A549 (cell line): ENCODE measurements at regions not wholly inside any gene's neighbourhood (a gene's known extent, or its start where the extent isn't known, plus 50 kb on each side); places are given as distances from the start of the nearest gene placed in this dataset.

Experiments used
- ATAC-seq, 2 experiments: fragments of 200-7000 bp in 1 of 2; fragments of >200 bp in 1 of 2; cut with Nextera tagmentation in 1 of 2; cut with Tn5 transposase in 1 of 2; 3 replicates each; pipeline versions ENCODE4 v1.8.0 to v1.9.1; 2018 to 2020; ENCODE audit warnings: mild to moderate bottlenecking in 1 of 2, moderate library complexity in 1 of 2
- CTCF ChIA-PET: fragments of 300-600 bp; sonication (Branson Sonifier 250); formaldehyde crosslinking; extraction: SDS; loops from one replicate; lab custom pipeline; 2021; ENCODE audit warnings: antibody characterized with exemption, inconsistent platforms; lab: Yijun Ruan, JAX
- POLR2A ChIA-PET: fragments of 350-600 bp; formaldehyde crosslinking; extraction: SDS; loops from one replicate; lab custom pipeline; 2021; ENCODE audit warnings: antibody characterized with exemption, inconsistent platforms; lab: Yijun Ruan, JAX
- DNase-seq, 2 experiments: peaks; one replicate each; pipeline versions ENCODE4 v3.0.0 to v3.0.0-alpha.2; 2011 to 2016; ENCODE audit warnings: low read depth in 1 of 2, low spot score in 1 of 2
- FAIRE-seq: peaks from 2 replicates; lab custom pipeline; 2011; peaks lifted over from hg19 to GRCh38; lab: Jason Lieb, UNC
- H3K27ac ChIP-seq, 2 experiments: fragments of >200 bp; sonication (Bioruptor Twin); formaldehyde crosslinking; 3 replicates each; pipeline ENCODE4 v1.5.1; 2016 to 2017
- H3K4me1 ChIP-seq: fragments of >200 bp; sonication (Bioruptor Twin); formaldehyde crosslinking; 3 replicates; pipeline ENCODE4 v1.6.1; 2016
- H3K4me2 ChIP-seq: fragments of >200 bp; sonication (Bioruptor Twin); formaldehyde crosslinking; 3 replicates; pipeline ENCODE4 v1.6.1; 2016
- H3K4me3 ChIP-seq: fragments of >200 bp; sonication (Bioruptor Twin); formaldehyde crosslinking; 3 replicates; pipeline ENCODE4 v1.5.1; 2016
- H3K9me3 ChIP-seq: fragments of >200 bp; sonication (Bioruptor Twin); formaldehyde crosslinking; 3 replicates; pipeline ENCODE4 v1.6.1; 2016
- CBX8 ChIP-seq: fragments of 200-600 bp; sonication (generic); IDR thresholded peaks from 2 replicates; pipeline ENCODE4 v1.6.1; 2016
- CHD2 ChIP-seq: fragments of 150-350 bp; IDR thresholded peaks from 2 replicates; pipeline ENCODE4 v1.6.1; 2014; ENCODE audit warnings: low read length; ENCODE audit not compliant: partially characterized antibody
- EHMT2 ChIP-seq: fragments of 200-600 bp; sonication (generic); IDR thresholded peaks from 2 replicates; pipeline ENCODE4 v1.6.1; 2016; ENCODE audit warnings: antibody characterized with exemption, low read depth, mild to moderate bottlenecking, moderate library complexity
- ESRRA ChIP-seq: fragments of 150-350 bp; IDR thresholded peaks from 2 replicates; pipeline ENCODE4 v1.6.1; 2014; ENCODE audit warnings: mild to moderate bottlenecking, low read length, borderline replicate concordance
- FOSB ChIP-seq: fragments of 250-450 bp; sonication (Bioruptor Pico); IDR thresholded peaks from 2 replicates; pipeline ENCODE4 v1.5.0; 2020; ENCODE audit warnings: mild to moderate bottlenecking, moderate library complexity
- HOXA7 ChIP-seq: fragments of 250-450 bp; sonication (Bioruptor Pico); IDR thresholded peaks from 2 replicates; pipeline ENCODE4 v1.5.0; 2020; ENCODE audit warnings: mild to moderate bottlenecking, moderate library complexity
- JUN ChIP-seq, 2 experiments: fragments of >200 bp; sonication (Bioruptor Twin); formaldehyde crosslinking; IDR thresholded peaks; 2 replicates in 1 of 2; 3 replicates in 1 of 2; pipeline ENCODE4 v1.6.1; 2016 to 2017
- NFE2L2 ChIP-seq: fragments of 150-350 bp; conservative IDR thresholded peaks from 2 replicates; pipeline ENCODE4 v1.6.1; 2014; ENCODE audit warnings: low read length
- NPAS2 ChIP-seq: fragments of 250-450 bp; sonication (Bioruptor Pico); IDR thresholded peaks from 2 replicates; pipeline ENCODE4 v1.8.0; 2022; ENCODE audit warnings: mild to moderate bottlenecking, moderate library complexity, borderline replicate concordance
- RAD21 ChIP-seq, 2 experiments: fragments of >200 bp in 1 of 2; sonication (Bioruptor Twin) in 1 of 2; formaldehyde crosslinking in 1 of 2; IDR thresholded peaks in 1 of 2; conservative IDR thresholded peaks in 1 of 2; 2 replicates in 1 of 2; 3 replicates in 1 of 2; pipeline ENCODE4 v1.6.1; 2012 to 2018; ENCODE audit warnings: inconsistent platforms in 1 of 2
- RARB ChIP-seq: fragments of 250-450 bp; sonication (Bioruptor Pico); IDR thresholded peaks from 2 replicates; pipeline ENCODE4 v1.8.0; 2021; ENCODE audit warnings: mild to moderate bottlenecking, moderate library complexity
- TFCP2L1 ChIP-seq: fragments of 250-450 bp; sonication (Bioruptor Pico); IDR thresholded peaks from 2 replicates; pipeline ENCODE4 v1.5.0; 2021; ENCODE audit warnings: mild to moderate bottlenecking
- WGBS: methylation state at CpG from one replicate; pipeline ENCODE4 v1.1.6; 2017; ENCODE audit errors: missing lambda C conversion rate; 5-methylcytosine and 5-hydroxymethylcytosine counted together
- TF ChIP-seq, protein P1 (sequence below): IDR thresholded peaks from 2 replicates; pipeline ENCODE4 v1.6.1; 2012; ENCODE audit warnings: low read depth, borderline replicate concordance
- TF ChIP-seq, protein P2 (sequence below): fragments of >200 bp; sonication (Bioruptor Twin); formaldehyde crosslinking; IDR thresholded peaks from 3 replicates; pipeline ENCODE4 v1.6.1; 2016
- TF ChIP-seq, protein P3 (sequence below): fragments of 250-450 bp; sonication (Bioruptor Pico); IDR thresholded peaks from 2 replicates; pipeline ENCODE4 v1.5.0; 2021; ENCODE audit warnings: mild to moderate bottlenecking, moderate library complexity, borderline replicate concordance
- TF ChIP-seq, protein P4 (sequence below): fragments of >200 bp; sonication (Bioruptor Twin); formaldehyde crosslinking; IDR thresholded peaks from 2 replicates; pipeline ENCODE4 v1.6.1; 2016
- TF ChIP-seq, protein P5 (sequence below): fragments of >200 bp; sonication (Bioruptor Twin); formaldehyde crosslinking; IDR thresholded peaks from 3 replicates; pipeline ENCODE4 v1.5.1; 2016

DNA sequence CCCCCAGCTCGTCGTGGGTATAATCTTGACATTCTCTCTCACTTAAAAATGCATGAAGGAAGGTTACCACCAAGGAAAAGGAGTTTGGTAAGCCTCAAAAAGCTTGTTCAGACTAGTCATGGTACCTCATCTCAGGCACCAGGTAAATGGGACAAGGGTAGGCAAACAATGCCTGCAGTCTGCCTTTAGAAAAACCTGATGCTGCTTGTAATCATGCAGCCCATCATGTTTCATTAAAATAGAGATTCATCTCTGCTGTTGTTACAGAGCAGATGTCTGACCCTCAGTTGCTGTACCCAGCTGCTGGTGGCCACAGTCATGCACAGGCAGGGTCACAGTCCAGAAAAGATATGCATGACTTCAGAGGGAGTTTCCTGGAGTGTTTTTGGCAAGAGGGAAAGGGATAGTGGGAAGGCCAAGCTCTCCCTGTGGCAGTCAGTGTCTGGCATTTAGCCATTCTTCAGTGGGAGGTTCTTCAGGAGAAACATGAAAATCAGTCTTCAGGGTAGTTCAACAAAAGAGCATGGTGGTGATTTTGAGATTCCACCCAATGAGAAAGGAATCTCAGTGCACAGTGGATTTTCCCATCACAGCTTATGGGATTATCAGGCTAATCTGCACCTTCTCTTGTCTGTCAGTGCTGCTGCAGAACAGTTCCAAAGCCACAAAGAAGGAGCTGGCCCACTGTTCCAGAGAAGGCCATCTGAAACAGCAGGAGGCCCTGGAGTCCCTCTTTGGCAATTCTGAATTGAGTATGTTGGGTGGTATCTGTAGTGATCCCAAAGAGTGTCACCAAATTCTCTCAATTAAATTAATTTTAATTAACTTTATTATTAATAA is 202.7 kb upstream of the FRMD6 start:
- 70% methylated on average over 2 of the region's 2 CpGs for WGBS
- Histone ChIP-seq H3K4me1 (0 out of 3 replicates have a peak, but pooled peaks cover 2% of the 10 kb centered on the region), H3K27ac (no peak overlapping the region), H3K4me3 (no peak overlapping the region), H3K9me3 (no peaks in the 10 kb centered on the region), H3K4me2 (no peak overlapping the region; the same call in 2 of the 3 replicates)
- DNase-seq (no peak), FAIRE-seq (no peak), ATAC-seq (no peak)
- TF ChIP-seq JUN (IDR thresholded peaks at IDR 0.05) (no peak), CBX8 (no peak)
- ChIA-PET CTCF (interaction anchor here (1.3 to 2.2 kb wide), 4 partner anchors 13 to 165 kb away, joined by 3 to 6 read pairs (median 3); no protein-coding TSS in a partner anchor), POLR2A (no interaction called here)

DNA sequence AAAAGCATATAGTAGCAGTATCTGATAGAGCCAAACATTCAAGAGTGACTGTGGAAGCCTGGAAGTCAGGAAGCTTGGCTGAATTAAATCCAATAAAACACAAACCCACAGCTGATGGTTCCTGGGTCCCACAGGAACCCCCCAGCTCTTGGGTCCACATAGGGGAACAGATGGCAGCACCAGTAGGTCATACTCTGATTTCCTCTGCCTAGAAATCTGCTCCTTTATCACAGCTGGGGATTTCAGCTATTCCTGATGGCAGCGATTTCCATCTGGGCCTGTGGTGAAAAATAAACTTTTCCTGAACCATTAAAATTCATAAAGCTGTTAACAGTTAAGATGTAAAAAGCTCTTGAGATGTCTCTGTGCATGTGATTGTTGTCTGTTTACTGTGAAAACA is 202.0 kb upstream of the FRMD6 start:
- whole genome bisulfite sequencing: 85% methylated on average over 1 of the region's 1 CpG
- DNase-seq (no peak), FAIRE-seq (no peak), ATAC-seq (no peak)
- POLR2A ChIA-PET: no interaction called here
- H3K4me1 ChIP-seq: 0 out of 3 replicates have a peak, but pooled peaks cover 4% of the 10 kb centered on the region
- no peak overlapping the region for H3K4me2 ChIP-seq
- CTCF ChIA-PET: interaction anchor here (0.7 to 1.8 kb wide), 6 partner anchors 9 to 51 kb away, joined by 3 to 4 read pairs (median 4); no protein-coding TSS in a partner anchor
- no peak overlapping the region for H3K27ac ChIP-seq
- no peak for TF ChIP-seq RAD21 (conservative IDR thresholded peaks at IDR 0.05 in 1 of 2, IDR thresholded peaks at IDR 0.05 in 1 of 2)
- no peak for TF ChIP-seq EHMT2
- TF ChIP-seq, protein P1, sequence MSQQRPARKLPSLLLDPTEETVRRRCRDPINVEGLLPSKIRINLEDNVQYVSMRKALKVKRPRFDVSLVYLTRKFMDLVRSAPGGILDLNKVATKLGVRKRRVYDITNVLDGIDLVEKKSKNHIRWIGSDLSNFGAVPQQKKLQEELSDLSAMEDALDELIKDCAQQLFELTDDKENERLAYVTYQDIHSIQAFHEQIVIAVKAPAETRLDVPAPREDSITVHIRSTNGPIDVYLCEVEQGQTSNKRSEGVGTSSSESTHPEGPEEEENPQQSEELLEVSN: no peak
- TF ChIP-seq, protein P2, sequence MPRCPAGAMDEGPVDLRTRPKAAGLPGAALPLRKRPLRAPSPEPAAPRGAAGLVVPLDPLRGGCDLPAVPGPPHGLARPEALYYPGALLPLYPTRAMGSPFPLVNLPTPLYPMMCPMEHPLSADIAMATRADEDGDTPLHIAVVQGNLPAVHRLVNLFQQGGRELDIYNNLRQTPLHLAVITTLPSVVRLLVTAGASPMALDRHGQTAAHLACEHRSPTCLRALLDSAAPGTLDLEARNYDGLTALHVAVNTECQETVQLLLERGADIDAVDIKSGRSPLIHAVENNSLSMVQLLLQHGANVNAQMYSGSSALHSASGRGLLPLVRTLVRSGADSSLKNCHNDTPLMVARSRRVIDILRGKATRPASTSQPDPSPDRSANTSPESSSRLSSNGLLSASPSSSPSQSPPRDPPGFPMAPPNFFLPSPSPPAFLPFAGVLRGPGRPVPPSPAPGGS: no peak
- TF ChIP-seq, protein P3, sequence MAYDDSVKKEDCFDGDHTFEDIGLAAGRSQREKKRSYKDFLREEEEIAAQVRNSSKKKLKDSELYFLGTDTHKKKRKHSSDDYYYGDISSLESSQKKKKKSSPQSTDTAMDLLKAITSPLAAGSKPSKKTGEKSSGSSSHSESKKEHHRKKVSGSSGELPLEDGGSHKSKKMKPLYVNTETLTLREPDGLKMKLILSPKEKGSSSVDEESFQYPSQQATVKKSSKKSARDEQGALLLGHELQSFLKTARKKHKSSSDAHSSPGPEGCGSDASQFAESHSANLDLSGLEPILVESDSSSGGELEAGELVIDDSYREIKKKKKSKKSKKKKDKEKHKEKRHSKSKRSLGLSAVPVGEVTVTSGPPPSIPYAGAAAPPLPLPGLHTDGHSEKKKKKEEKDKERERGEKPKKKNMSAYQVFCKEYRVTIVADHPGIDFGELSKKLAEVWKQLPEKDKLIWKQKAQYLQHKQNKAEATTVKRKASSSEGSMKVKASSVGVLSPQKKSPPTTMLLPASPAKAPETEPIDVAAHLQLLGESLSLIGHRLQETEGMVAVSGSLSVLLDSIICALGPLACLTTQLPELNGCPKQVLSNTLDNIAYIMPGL (CRISPR knock-in tag): no peak
- no peak for TF ChIP-seq NFE2L2
- TF ChIP-seq ESRRA: no peak
- no peak for TF ChIP-seq TFCP2L1 (CRISPR knock-in tag)
- TF ChIP-seq, protein P4, sequence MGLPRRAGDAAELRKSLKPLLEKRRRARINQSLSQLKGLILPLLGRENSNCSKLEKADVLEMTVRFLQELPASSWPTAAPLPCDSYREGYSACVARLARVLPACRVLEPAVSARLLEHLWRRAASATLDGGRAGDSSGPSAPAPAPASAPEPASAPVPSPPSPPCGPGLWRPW: no peak
- TF ChIP-seq CBX8: no peak
- no peak for TF ChIP-seq FOSB (CRISPR knock-in tag)
- no peak for TF ChIP-seq NPAS2 (CRISPR knock-in tag)
- TF ChIP-seq RARB: no peak
- TF ChIP-seq, protein P5, sequence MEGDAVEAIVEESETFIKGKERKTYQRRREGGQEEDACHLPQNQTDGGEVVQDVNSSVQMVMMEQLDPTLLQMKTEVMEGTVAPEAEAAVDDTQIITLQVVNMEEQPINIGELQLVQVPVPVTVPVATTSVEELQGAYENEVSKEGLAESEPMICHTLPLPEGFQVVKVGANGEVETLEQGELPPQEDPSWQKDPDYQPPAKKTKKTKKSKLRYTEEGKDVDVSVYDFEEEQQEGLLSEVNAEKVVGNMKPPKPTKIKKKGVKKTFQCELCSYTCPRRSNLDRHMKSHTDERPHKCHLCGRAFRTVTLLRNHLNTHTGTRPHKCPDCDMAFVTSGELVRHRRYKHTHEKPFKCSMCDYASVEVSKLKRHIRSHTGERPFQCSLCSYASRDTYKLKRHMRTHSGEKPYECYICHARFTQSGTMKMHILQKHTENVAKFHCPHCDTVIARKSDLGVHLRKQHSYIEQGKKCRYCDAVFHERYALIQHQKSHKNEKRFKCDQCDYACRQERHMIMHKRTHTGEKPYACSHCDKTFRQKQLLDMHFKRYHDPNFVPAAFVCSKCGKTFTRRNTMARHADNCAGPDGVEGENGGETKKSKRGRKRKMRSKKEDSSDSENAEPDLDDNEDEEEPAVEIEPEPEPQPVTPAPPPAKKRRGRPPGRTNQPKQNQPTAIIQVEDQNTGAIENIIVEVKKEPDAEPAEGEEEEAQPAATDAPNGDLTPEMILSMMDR: no peak
- TF ChIP-seq HOXA7 (CRISPR knock-in tag): no peak
- TF ChIP-seq CHD2: no peak
- H3K4me3 ChIP-seq: no peak overlapping the region
- H3K9me3 ChIP-seq: no peaks in the 10 kb centered on the region
